Activated B cell treated with CpG ODN at 0.5 μM for 24 hours (primary cell): ENCODE measurements at regions not wholly inside any gene's neighbourhood (a gene's known extent, or its start where the extent isn't known, plus 50 kb on each side); places are given as distances from the start of the nearest gene placed in this dataset.

Experiments
- ATAC-seq: fragments of 200-7000 bp; cut with Tn5 transposase; one replicate; pipeline ENCODE4 v1.10.0; 2021; ENCODE audit warnings: low read depth, mild to moderate bottlenecking, moderate library complexity
- CTCF ChIA-PET: fragments of 350-600 bp; sonication (Branson Sonifier 250); formaldehyde crosslinking; loops from one replicate; lab custom pipeline; 2021; ENCODE audit warnings: antibody characterized with exemption; lab: Charles Lee
- POLR2A ChIA-PET: fragments of 350-600 bp; sonication (Branson Sonifier 250); formaldehyde crosslinking; loops from one replicate; lab custom pipeline; 2021; ENCODE audit warnings: antibody characterized with exemption; lab: Charles Lee
- DNase-seq: peaks from one replicate; pipeline ENCODE4 v3.0.0; 2022
- H3K27ac Mint-ChIP-seq: one replicate; pipeline ENCODE4 v1.8.0; 2020; ENCODE audit warnings: mixed read lengths
- H3K27me3 Mint-ChIP-seq: one replicate; pipeline ENCODE4 v1.8.0; 2021; ENCODE audit warnings: mixed read lengths
- H3K36me3 Mint-ChIP-seq: one replicate; pipeline ENCODE4 v1.8.0; 2021; ENCODE audit warnings: low read depth, mixed read lengths
- H3K4me1 Mint-ChIP-seq: one replicate; pipeline ENCODE4 v1.8.0; 2021; ENCODE audit warnings: mixed read lengths
- H3K4me3 Mint-ChIP-seq: one replicate; pipeline ENCODE4 v1.8.0; 2020; ENCODE audit warnings: mild to moderate bottlenecking, mixed read lengths
- H3K9me3 Mint-ChIP-seq: one replicate; pipeline ENCODE4 v1.8.0; 2020; ENCODE audit warnings: mixed read lengths
- CTCF ChIP-seq: fragments of 200-600 bp; IDR thresholded peaks from one replicate; pipeline ENCODE4 v1.8.0; 2022; ENCODE audit warnings: antibody characterized with exemption, mild to moderate bottlenecking
- intact Hi-C: fragments of 100-400 bp; cut with micrococcal nuclease; formaldehyde crosslinking; loops from one replicate; pipeline ENCODE4 v1.15.1; 2024

- H3K36me3 Mint-ChIP-seq: no peaks in the 10 kb centered on the region
- H3K4me1 Mint-ChIP-seq: no peaks in the 10 kb centered on the region
- no peak for TF ChIP-seq CTCF
- H3K4me3 Mint-ChIP-seq: no peak overlapping the region
- intact Hi-C loops: no loop called here
- H3K27ac Mint-ChIP-seq: no peak overlapping the region
- peaks cover 4% of the 10 kb centered on the region for H3K27me3 Mint-ChIP-seq
- CTCF ChIA-PET: no interaction called here
- DNase-seq: no peak
- H3K9me3 Mint-ChIP-seq: no peaks in the 10 kb centered on the region
- ATAC-seq: no peak
- POLR2A ChIA-PET: no interaction called here
Measured at GRCh38 chr4:100796332-100796731, 278.5 kb upstream of the EMCN start.

GRCh38 chr4:100795581-100795980 is 277.8 kb upstream of the EMCN start:
- no peak for TF ChIP-seq CTCF
- H3K36me3 Mint-ChIP-seq: no peaks in the 10 kb centered on the region
- H3K27me3 Mint-ChIP-seq: peaks cover 4% of the 10 kb centered on the region
- ATAC-seq (no peak), DNase-seq (no peak)
- no peak overlapping the region for H3K27ac Mint-ChIP-seq
- CTCF ChIA-PET: no interaction called here
- no peak overlapping the region for H3K4me3 Mint-ChIP-seq
- H3K9me3 Mint-ChIP-seq: no peaks in the 10 kb centered on the region
- POLR2A ChIA-PET: no interaction called here
- intact Hi-C loops: no loop called here
- no peaks in the 10 kb centered on the region for H3K4me1 Mint-ChIP-seq

GRCh38 chr4:100790836-100791615 is 273.2 kb upstream of the EMCN start:
- CTCF ChIA-PET: no interaction called here
- Mint-ChIP-seq H3K27ac (no peak overlapping the region), H3K4me3 (no peak overlapping the region), H3K4me1 (no peaks in the 10 kb centered on the region), H3K36me3 (no peaks in the 10 kb centered on the region), H3K27me3 (peaks cover 8% of the 10 kb centered on the region), H3K9me3 (no peaks in the 10 kb centered on the region)
- POLR2A ChIA-PET: no interaction called here
- DNase-seq (no peak), ATAC-seq (no peak)
- no peak for TF ChIP-seq CTCF
- intact Hi-C loops: no loop called here

- no peaks in the 10 kb centered on the region for H3K9me3 Mint-ChIP-seq
Measured at GRCh38 chr4:100789991-100790390, 272.2 kb upstream of the EMCN start.

GRCh38 chr4:100786481-100786880 is 268.7 kb upstream of the EMCN start:
- H3K27ac Mint-ChIP-seq: no peak overlapping the region
- DNase-seq: no peak
- no peak for ATAC-seq
- no peak for TF ChIP-seq CTCF
- peaks cover 4% of the 10 kb centered on the region for H3K27me3 Mint-ChIP-seq
- no peaks in the 10 kb centered on the region for H3K36me3 Mint-ChIP-seq
- no peak overlapping the region for H3K4me3 Mint-ChIP-seq
- no peaks in the 10 kb centered on the region for H3K4me1 Mint-ChIP-seq
- ChIA-PET POLR2A (no interaction called here), CTCF (no interaction called here)
- H3K9me3 Mint-ChIP-seq: no peaks in the 10 kb centered on the region
- intact Hi-C loops: no loop called here

More at GRCh38 chr4:100789991-100790390, 272.2 kb upstream of the EMCN start:
- no peaks in the 10 kb centered on the region for H3K4me1 Mint-ChIP-seq
- TF ChIP-seq CTCF: no peak
- ATAC-seq (no peak), DNase-seq (no peak)
- H3K36me3 Mint-ChIP-seq: no peaks in the 10 kb centered on the region
- ChIA-PET CTCF (no interaction called here), POLR2A (no interaction called here)
- H3K27ac Mint-ChIP-seq: no peak overlapping the region
- H3K27me3 Mint-ChIP-seq: peaks cover 4% of the 10 kb centered on the region
- no peak overlapping the region for H3K4me3 Mint-ChIP-seq
- intact Hi-C loops: no loop called here
